ENCODE measurements at regions not wholly inside any gene's neighbourhood (a gene's known extent, or its start where the extent isn't known, plus 50 kb on each side); places are given as distances from the start of the nearest gene placed in this dataset.

GRCh38 chr12:66044731-66045130 lies 85.8 kb downstream of the LLPH start:
- Histone ChIP-seq H3K79me2 (ENCODE audit: low read length) (no peaks in the 10 kb centered on the region), H3K4me2 (ENCODE audit: low read length) (no peak overlapping the region), H3K27me3 (ENCODE audit: low read depth, low read length) (no peaks in the 10 kb centered on the region), H3K4me1 (ENCODE audit: low read length) (peaks cover 52% of the 10 kb centered on the region), H3K9ac (ENCODE audit: low read length) (no peak overlapping the region), H3K27ac (ENCODE audit: low read length) (no peak overlapping the region), H3K4me3 (ENCODE audit: low read length) (no peak overlapping the region), H4K20me1 (ENCODE audit: insufficient read depth, low read length) (no peaks in the 10 kb centered on the region), H2AFZ (ENCODE audit: low read depth, low read length) (no peak overlapping the region), H3K9me3 (ENCODE audit: insufficient read depth, low read length) (no peaks in the 10 kb centered on the region), H3K36me3 (replicated peaks; ENCODE audit: low read depth, low read length) (no peaks in the 10 kb centered on the region)
- TF ChIP-seq CTCF (IDR thresholded peaks at IDR 0.05; ENCODE audit: low read depth, low read length) (no peak), EZH2phosphoT487 (IDR thresholded peaks at IDR 0.05; ENCODE audit: low read depth) (no peak)

GRCh38 chr12:66043035-66043434 lies 87.5 kb downstream of the LLPH start:
- Histone ChIP-seq H3K27ac (ENCODE audit: low read length) (no peak overlapping the region), H3K27me3 (ENCODE audit: low read depth, low read length) (no peaks in the 10 kb centered on the region), H3K4me1 (ENCODE audit: low read length) (peaks cover 42% of the 10 kb centered on the region), H3K79me2 (ENCODE audit: low read length) (no peaks in the 10 kb centered on the region), H2AFZ (ENCODE audit: low read depth, low read length) (no peak overlapping the region), H3K36me3 (replicated peaks; ENCODE audit: low read depth, low read length) (no peaks in the 10 kb centered on the region), H3K9me3 (ENCODE audit: insufficient read depth, low read length) (no peaks in the 10 kb centered on the region), H3K4me3 (ENCODE audit: low read length) (no peak overlapping the region), H3K9ac (ENCODE audit: low read length) (no peak overlapping the region), H4K20me1 (ENCODE audit: insufficient read depth, low read length) (no peaks in the 10 kb centered on the region), H3K4me2 (ENCODE audit: low read length) (no peak overlapping the region)
- no peak for TF ChIP-seq EZH2phosphoT487 (IDR thresholded peaks at IDR 0.05; ENCODE audit: low read depth)
- no peak for TF ChIP-seq CTCF (IDR thresholded peaks at IDR 0.05; ENCODE audit: low read depth, low read length)

- TF ChIP-seq CTCF (IDR thresholded peaks at IDR 0.05; ENCODE audit: low read depth, low read length) = no peak
- TF ChIP-seq EZH2phosphoT487 (IDR thresholded peaks at IDR 0.05; ENCODE audit: low read depth) = no peak
- H4K20me1 ChIP-seq (ENCODE audit: insufficient read depth, low read length) = no peaks in the 10 kb centered on the region
- no peak overlapping the region for H3K9ac ChIP-seq (ENCODE audit: low read length)
- no peaks in the 10 kb centered on the region for H3K9me3 ChIP-seq (ENCODE audit: insufficient read depth, low read length)
- H3K79me2 ChIP-seq (ENCODE audit: low read length) = no peaks in the 10 kb centered on the region
- H3K4me2 ChIP-seq (ENCODE audit: low read length) = peak overlapping the region; percentile 27
- peaks cover 30% of the 10 kb centered on the region for H3K4me1 ChIP-seq (ENCODE audit: low read length)
- no peak overlapping the region for H3K27ac ChIP-seq (ENCODE audit: low read length)
- H3K27me3 ChIP-seq (ENCODE audit: low read depth, low read length) = no peaks in the 10 kb centered on the region
- no peaks in the 10 kb centered on the region for H3K36me3 ChIP-seq (replicated peaks; ENCODE audit: low read depth, low read length)
- no peak overlapping the region for H2AFZ ChIP-seq (ENCODE audit: low read depth, low read length)
- H3K4me3 ChIP-seq (ENCODE audit: low read length) = no peak overlapping the region
These were observed 88.7 kb downstream of the LLPH start for GRCh38 chr12:66041651-66042363.

- TF ChIP-seq CTCF (IDR thresholded peaks at IDR 0.05; ENCODE audit: low read depth, low read length) (no peak), EZH2phosphoT487 (IDR thresholded peaks at IDR 0.05; ENCODE audit: low read depth) (no peak)
- no peaks in the 10 kb centered on the region for H4K20me1 ChIP-seq (ENCODE audit: insufficient read depth, low read length)
- H3K9ac ChIP-seq (ENCODE audit: low read length) = no peak overlapping the region
- H2AFZ ChIP-seq (ENCODE audit: low read depth, low read length) = no peak overlapping the region
- no peaks in the 10 kb centered on the region for H3K27me3 ChIP-seq (ENCODE audit: low read depth, low read length)
- no peak overlapping the region for H3K4me3 ChIP-seq (ENCODE audit: low read length)
- no peaks in the 10 kb centered on the region for H3K9me3 ChIP-seq (ENCODE audit: insufficient read depth, low read length)
- H3K36me3 ChIP-seq (replicated peaks; ENCODE audit: low read depth, low read length) = no peaks in the 10 kb centered on the region
- no peak overlapping the region for H3K27ac ChIP-seq (ENCODE audit: low read length)
- no peaks in the 10 kb centered on the region for H3K79me2 ChIP-seq (ENCODE audit: low read length)
- H3K4me2 ChIP-seq (ENCODE audit: low read length) = no peak overlapping the region
- H3K4me1 ChIP-seq (ENCODE audit: low read length) = peaks cover 35% of the 10 kb centered on the region
These were observed 94.2 kb downstream of the LLPH start for GRCh38 chr12:66036317-66036716.
